T follicular helper cell (primary cell): ENCODE measurements at regions not wholly inside any gene's neighbourhood (a gene's known extent, or its start where the extent isn't known, plus 50 kb on each side); places are given as distances from the start of the nearest gene placed in this dataset.

ENCODE experiments used
- DNase-seq: peaks from one replicate; pipeline ENCODE4 v3.0.0-alpha.2; 2020; ENCODE audit warnings: low read depth

DNA sequence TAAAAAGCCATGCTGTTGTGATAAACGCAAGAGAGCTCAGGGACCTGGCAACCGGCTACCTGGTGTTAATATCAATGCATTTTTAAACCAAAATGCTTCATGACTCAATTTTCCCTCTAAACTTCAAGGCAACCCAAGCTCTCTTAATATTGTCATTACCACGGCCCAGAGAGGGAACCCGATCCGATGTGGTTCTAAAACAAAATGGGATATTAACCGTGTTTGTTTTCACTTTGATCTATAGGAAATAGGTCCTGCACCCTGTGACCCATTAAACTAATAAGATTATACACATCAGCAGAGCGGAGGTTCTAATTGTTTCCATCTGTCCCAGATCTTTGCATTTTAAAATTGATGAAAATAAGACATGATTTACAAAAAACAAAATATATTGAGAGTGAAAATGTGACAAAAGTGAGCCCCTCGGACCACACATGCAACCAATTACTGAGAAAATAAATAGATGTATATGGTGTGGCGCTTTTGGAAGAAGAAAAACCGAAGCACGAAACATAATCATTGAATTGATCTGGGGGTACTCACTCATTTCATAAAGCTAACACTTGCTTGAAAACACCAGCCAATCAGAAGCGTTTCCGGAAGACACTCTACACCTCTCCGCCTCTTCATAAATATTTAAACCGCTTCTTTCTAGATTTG lies 290.3 kb upstream of the NFE2L3 start:
- DNase-seq, result no peak

DNA sequence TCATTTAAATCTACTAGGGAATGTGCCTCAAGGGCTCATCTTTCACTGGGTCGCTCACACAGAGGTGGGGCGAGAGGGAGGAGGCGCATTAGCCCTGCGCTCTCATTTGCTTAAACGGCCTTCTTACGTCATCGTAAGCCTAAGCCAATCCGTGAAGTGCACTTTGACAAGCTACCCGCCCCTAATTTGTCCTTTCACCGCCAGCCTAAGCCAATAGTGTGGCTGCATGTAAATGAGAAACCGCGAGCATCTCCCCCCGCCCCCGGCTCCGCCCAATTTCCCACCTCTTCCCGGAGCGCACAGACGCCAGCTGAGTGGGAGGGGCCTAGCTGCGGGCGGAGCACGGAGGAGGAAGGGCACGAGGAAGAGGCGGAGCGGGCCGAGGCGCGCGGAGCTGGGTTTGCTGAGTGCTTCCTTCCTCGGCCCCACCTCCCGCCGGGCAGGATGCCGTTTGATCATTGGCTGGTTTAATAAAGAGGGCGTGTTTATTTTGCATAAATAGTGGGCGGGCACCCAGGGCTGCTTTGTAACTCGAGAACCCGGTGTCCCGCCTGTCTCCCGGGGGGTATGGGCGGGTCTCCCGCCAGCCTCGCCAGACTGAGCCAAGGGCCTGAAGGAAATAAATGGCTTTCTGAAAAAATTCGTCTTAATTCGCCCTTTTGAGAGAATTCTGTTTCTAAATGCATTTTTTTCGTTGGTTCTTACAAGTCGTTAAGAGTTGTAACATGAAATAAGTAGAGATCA lies 289.6 kb upstream of the NFE2L3 start:
- DNase-seq, result peak; percentile 45

DNA sequence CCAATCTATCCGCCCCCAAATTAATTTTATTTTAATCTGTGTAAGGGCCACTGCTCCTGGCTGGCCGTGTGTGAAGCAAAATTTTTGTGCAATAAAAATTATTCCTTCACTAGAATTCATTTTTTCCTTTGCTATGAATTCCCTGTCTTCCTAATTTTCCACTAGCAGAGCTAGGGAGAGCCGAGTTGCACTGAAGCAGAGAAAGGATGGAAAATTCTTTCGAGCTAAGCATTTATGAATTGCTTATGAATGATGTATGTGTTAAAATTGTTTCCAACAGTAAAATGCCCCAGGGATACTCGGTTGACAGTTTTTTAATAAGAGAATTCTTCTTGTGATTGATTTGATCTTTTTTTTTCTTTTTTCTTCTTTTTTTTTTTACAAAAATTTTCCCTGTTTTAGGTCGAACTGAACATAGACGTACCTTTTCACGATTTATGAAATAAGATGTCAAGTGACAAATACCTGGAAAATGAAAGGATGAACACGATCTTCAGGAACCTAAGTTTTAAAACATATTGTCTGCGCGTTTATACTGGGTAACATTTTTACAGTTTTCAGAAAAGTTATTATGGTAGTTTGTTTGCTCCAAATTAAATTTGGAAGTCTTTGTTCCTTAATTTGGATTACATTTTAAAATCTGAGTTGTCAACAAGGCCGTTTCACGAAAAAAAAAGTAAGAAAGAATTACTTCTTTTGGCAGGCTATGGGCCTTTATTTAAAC lies 288.8 kb upstream of the NFE2L3 start:
- no peak for DNase-seq

DNA sequence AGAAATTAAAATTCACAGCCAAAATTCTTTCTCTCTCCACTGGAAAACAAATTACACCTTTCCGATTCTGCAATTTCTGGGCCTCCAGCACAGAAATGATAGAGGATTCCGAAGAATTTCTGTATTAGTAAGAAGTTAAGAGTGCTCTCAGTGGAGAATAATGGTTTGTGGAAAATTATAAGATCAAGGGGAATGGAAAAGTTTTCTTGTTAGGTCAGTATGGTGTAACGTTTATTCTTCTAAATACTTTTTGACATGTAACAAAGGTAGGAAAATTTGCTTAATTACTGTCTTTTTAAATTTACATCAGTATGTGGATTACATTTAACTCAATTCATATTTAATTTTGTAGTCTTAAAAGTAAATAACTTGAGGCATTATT lies 288.3 kb upstream of the NFE2L3 start:
- DNase-seq, result no peak

DNA sequence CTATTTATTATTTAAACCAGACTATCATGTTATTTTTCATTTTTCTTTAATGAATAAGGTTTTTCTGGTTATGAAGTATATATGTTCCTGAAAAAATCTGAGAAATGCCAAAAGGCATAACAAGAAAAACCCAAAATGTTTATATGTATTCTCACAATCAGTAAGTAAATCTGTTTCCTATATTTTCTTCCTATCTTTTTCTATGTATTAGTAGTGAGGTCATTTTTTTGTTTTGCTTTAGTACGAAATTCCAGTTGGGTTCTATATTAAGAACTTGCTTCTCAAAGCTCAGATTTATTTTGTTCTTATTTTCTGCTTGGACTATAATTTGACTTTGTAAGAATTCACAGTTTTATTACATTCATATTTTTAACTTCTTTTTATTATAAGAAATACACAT lies 287.5 kb upstream of the NFE2L3 start:
- DNase-seq, result no peak

DNA sequence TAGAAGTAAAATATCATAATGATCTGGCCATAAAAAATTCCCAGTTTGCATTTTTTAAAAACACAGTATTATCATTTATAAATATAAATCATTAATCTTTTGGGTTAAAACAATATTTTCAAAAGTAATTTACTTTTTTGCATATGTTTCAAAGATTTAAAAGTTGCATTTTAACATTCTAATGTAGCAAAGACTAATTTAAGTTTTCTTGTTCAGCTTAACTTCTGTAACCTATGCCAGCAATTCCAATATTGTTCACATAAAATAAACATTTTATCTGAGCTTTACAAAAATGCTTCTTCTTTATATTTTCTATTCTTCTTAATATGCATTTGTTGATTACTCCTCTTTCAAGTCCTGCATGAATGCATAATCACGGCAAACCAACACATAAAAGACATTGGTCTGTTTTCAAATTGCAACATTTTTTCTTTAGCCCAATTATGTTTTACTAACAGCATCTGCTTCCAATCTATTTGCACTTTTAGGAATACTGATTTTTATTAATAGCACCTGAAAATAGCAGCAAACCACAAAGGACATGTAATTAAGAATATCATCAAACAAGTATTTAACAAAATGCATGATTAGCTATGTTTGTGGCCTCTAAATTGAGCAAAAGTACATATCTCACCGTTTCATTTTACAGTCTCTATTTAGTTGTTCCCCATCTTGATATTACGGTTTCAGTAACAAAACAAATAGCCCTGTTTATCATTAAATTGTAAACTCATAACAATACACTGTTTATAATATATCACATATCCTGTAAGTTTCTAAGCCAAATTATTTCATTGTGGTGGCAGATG lies 286.9 kb upstream of the NFE2L3 start:
- DNase-seq, result no peak

DNA sequence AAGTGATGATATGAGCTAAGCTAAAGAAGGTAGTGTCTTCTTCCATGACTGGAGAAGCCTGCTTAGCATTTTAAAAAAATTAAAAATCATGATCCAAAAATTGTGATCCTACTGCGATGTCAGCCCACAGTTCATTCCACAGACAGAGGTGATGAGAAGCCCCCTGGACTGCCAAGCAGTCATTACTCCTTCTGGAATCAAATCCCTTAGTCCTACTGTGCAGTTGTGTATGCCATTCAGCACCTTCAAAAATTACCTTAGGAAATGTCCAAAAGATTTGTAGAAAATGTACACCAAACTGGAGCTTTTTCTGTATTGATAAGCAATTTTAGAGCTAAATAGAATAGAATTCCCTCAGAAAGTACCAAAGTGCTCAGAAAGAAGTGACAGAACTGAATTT lies 283.5 kb upstream of the NFE2L3 start:
- DNase-seq, result no peak

DNA sequence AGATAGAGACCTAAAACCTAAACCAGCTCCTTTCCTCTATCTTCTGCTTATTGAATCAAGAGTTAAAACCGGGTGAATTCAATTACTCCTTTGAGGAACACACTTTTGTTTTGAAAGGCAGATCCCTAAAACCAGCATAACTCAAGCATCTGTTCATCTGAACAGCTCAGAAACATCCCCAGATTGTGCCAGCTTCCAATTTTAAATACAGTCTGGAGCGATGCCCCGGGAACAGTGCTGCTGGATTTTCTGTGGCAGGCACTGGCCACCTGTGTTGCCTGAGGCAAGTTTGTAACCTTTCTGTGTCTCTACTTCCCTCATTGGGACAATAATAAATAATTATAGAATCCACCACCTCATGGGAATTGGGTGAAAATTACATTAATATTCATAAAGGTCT lies 281.4 kb upstream of the NFE2L3 start:
- no peak for DNase-seq

DNA sequence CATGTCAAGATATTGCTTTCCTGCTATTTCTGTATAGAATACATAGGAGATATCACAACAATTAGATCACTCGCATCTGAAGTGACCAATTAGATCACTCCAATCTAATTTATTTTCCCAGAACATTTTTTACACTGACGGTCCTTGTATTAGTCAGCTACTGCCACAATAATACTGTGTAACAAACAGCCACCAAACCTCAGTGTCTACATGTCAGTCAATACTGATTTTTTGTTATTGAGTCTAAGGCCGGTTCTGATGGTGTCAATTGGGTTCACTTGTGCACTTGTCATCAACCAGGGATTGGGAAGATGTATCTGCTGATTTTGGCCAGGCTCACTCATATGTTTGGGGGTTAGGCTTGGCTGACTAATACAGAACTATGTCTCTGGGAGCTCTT lies 275.9 kb upstream of the NFE2L3 start:
- DNase-seq, result no peak

DNA sequence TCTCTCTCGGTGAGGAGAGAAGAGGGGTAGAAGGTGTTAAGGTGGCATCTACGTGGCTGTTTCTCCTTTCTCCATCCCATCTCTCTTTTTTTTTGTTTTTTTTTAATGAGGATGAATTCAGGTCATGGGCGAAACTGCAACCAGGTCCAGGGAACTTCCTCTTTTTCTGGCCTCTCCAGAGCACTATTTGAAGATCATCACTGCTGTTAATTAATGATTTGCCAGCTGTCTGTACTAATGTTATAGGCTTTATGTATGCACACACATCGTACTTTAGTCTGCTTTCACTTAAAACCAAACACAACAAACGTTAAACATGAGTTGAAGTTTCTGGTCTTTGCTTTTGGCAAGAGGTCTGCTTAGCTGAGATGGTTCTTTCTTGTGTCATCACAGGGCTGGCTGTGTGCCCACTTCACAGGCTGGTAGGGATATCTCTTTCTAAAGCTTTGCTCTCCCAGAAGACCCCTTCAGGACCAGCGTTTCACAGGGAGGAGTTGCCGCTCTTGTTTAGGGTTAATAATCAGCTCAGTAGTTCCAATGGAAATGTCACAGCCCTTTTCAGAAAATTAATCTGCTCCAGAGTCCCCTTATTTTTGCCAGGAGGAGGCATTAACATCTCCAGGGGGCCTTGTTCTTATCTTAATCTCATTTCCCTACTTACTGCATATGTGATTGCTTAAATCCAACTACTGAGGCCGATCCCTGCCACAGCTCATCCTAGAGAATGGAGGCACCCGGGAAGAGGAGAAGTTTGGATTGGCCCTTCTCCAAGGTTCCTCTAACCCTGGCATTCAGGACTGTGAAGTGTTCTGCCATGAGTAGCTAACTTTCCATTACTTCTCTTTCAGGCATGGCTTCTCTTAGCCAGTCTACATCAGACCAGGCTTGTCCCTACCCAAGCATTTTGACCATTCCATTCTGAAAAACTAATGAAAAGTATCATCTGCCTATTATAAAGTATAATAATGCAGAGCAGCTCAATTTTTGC lies 273.9 kb upstream of the NFE2L3 start:
- DNase-seq, result no peak

DNA sequence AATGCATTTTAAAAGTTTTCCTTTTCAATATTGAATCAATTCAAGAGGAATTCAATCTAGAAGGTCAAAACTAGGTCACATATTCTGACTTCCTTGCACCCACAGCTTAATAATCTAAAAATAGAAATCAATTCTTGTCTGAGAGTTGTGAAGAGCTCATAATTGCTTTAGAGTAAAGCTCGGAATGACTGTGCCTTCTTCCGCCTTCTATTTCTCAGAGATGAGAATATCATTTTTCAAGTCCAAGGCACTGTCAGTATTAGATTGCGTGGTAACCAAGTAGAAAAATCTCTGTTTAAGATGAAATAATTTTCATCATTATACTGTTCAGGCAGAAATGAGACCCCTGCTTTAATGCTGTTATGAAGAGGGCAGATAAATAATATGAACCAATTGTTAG lies 272.2 kb upstream of the NFE2L3 start:
- DNase-seq, result no peak

DNA sequence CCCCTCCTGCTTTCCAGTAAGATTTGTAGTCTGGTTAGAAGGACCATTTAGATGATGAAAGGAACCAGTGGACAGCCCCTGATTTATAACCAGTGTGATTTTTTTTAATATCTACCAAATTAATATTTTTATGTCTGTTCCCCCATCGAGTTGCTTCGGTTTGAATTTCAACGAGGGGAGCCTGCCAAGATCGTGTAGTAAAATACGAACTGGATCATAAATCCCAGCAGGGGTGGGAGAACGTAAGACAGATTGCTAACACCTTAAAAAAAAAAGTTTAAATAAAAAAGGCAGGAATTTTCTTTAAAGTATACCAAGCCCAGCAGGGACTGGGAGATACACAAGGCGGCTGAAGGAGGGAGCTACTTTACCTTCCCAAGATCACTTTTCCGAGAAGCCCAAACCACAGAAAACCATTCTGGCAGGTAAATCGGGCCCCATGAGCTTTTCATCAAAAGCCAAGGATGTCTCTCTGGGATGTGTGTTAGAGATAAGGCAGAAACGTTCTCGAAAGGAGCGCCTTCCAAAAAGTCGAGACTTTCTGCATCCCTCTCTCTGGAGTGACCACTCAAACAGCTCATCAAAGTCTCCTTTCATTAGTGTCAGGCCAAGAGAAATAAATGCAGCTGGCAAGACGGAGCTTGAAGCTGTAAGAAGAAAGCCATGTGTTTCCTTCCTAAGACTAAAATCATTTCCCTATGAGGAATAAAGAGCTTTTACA lies 270.5 kb upstream of the NFE2L3 start:
- no peak for DNase-seq

DNA sequence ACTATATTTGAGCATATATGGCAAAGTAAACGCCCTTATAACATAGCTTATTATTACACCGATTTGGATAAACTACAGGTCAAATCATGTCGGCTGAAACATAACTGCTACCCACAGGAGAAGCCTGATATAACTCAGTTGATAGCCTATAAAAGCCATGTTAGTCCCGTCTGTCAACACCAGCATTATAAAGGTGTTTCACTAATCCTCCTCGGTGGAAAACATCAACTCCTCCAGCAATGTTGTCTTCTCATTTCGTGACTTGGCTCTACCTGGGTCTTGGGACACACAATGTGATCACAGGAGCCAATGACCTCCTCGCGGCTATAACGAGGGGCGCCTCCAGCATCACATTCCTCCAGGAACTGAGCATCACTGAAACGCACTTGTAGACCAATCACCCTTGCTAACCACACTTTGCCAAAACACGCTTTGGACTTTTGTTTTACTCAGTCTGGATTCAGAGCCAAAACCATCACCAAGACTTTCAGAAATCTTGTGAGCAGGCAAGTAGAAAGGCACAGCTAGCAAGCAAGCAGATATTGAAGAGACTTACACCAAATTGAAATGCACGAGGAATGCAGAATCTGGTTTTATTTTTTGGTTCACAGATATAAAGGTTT lies 269.7 kb upstream of the NFE2L3 start:
- no peak for DNase-seq

DNA sequence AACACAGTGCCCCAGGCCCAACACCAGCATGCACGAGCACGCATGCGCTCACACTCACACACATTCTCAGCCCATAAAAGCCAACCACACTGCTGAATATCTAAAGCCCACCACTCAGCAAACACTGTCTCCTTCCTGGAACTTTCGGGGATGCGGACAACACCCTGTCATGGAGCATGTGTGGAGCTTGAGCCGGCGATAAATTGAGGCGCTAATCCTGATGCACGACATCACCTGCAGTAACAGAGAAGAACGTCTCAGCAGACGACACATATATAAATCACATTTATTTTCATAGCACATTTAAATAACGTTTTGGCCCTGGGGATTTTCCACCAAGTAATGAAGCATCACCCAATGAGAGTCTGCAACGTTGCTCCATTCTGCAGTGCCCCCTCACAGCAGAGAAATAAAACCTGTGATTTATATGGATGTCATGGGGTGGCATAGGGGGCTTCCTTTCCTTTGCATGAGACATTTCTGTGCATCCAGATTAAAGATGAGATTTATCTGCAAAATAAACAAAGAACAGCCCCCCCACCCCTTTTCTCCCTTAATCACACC lies 267.7 kb upstream of the NFE2L3 start:
- no peak for DNase-seq

DNA sequence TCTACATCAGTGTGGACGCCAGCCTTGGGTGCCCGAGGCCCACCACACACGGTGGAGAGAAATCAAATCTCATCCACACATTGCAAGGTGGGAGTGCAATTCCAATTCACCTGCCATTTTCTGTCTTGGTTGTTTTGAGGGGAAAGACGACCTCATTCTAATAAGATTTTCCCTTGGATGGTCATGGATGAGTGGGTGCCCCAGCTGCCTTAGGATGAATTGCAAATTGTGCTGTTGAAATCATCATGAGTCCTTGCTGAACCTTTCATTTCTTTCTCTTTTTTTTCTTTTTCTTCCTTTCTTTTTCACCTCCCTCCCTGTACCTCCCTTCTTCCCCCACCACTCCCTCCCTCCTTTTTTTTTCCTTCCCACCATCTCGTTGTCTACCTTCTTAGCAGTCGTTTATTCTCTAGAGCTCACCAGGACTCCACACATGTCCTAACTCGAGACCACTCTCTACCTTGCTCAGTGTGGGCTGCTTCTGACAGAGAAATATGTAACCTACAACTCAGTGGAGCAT lies 266.9 kb upstream of the NFE2L3 start:
- DNase-seq, result no peak

DNA sequence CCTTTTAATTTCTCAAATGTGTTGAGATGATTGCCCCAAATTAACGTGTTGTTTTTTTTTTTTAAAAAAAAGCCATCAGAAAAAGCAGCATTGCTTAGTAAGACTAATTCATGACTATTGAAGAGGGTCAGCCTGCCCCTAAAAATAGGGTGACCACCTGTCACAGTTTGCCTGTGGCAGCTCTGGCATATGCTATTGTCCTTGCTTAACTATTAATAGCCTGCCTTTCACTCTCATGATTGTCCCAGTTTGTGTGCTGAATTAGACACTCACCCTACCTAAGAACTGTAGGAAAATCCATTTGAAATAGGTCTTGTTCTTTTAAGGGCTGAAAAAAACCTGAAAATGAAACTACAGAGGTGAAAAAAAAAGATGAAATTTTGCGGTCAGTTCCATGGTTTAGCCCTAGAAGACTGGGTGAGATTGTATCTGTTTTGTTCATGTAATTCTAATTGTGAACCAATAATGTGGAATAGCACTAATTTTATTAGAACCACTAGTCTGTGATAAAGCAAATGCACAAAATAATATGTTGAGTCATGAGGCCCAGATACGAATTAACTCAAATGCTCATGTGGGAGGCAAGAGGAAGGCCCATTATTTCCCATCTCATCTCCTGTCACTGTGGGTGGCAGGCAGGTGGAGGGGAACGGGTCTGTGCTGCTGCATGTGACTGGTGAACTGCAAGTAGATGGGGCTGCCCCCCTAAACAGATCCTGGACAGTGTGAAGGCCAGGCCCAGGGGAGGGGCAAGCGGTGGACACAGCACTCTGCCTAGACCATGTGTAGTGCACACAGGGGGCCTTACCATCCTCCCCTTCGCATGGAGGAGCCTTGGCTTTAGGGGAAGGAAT lies 265.4 kb upstream of the NFE2L3 start:
- DNase-seq, result no peak

DNA sequence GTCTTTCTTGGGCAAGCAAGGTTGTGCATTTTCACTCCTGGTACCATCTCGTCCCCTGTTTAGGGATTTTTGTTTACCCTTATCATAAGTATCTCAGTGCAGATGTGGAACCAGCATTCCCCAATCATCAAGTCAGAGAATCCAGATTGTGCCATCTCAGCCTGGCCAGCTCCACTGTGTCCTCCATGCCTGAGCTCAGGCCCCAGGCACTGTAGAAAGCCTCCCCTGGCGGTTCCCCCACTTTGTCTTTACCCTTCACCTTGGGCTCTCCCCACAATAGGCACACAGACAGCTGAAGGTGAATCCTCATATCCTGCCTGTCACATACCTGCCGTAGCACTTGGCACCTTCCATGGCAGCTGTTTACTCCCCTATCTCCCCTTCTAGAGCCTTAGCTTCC lies 264.7 kb upstream of the NFE2L3 start:
- no peak for DNase-seq

DNA sequence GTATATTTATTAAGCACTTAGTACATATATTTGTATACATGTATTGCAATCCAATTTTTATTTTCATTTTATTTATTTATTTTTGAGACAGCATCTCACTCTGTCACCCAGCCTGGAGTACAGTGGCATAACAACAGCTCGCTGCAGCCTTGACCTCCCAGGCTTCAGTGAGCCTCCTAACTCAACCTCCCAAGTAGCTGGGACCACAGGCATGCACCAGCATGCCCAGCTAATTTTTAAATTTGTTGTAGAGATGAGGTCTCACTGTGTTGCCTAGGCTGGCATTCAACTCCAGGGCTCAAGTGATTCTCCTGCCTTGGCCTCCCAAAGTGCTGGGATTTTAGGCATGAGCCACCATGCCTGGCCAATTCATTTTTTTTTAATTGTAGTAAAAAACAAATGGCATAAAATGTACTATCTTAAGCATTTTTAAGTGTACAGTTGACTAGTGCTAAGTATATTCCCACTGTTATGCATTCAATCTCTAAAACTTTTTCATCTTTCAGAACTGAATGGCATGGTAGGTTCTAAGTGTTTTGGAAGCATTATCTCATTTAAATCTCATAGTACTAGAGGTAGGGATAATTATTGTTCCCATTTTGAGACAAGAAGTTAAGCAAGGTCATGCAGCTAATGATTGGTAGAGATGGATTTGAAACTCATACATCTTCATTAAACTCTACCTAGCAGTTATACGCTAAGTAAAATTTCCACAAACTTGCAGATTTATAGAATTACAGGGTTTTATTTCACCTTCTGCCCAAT lies 264.0 kb upstream of the NFE2L3 start:
- DNase-seq, result no peak
